AG09319 (cell line): ENCODE measurements at regions not wholly inside any gene's neighbourhood (a gene's known extent, or its start where the extent isn't known, plus 50 kb on each side); places are given as distances from the start of the nearest gene placed in this dataset.

Experiments used
- DNase-seq: peaks from one replicate; pipeline ENCODE4 v3.0.0-alpha.2; 2010; ENCODE audit warnings: low read depth; ENCODE audit errors: extremely low read depth
- CTCF ChIP-seq: IDR thresholded peaks from 2 replicates; pipeline ENCODE4 v1.5.1; 2011; ENCODE audit warnings: low read depth, mild to moderate bottlenecking, inconsistent platforms, low read length, moderate library complexity

- TF ChIP-seq CTCF = no peak
- no peak for DNase-seq
Measured at GRCh38 chr11:90756617-90757016, 533.8 kb upstream of the CHORDC1 start.

GRCh38 chr11:90753546-90753945 lies 530.7 kb upstream of the CHORDC1 start:
- no peak for DNase-seq
- no peak for TF ChIP-seq CTCF

DNA sequence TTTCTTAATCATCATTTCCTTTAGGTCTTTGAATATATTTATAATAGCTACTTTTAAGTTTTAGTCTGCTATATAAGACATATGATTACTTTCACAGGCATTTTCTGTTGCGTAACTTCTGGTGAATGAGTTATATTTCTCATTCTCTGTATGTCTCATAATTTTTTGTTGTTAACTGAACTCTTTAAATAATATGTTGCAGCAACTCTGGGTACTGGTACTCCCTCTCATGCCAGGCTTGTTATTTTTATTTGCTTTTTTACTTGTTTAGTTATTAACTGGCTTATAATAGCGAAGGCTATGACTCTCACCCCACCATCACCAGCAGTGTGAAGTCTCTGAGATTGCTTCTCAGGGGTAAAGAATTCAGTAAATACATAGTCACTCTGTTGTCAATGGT lies 524.2 kb upstream of the CHORDC1 start:
- TF ChIP-seq CTCF = no peak
- no peak for DNase-seq

DNA sequence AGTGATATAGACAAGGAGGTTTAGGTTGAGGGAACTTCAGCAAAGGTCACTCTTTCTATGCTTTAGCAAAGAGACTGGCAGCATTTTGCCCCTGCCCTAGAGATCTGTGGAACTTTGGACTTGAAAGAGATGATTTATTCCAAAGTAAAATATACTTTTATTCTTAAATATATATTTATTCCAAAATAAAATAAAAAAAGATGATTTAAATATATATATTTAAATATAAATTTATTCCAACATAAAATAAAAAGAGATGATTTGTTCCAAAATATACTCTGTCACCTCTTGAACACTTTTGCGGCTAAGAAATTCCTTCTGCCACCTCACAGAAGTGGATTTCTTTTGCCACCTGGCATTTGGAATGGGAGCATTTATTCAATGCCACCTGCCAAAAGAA lies 521.3 kb upstream of the CHORDC1 start:
- no peak for TF ChIP-seq CTCF
- no peak for DNase-seq

DNA sequence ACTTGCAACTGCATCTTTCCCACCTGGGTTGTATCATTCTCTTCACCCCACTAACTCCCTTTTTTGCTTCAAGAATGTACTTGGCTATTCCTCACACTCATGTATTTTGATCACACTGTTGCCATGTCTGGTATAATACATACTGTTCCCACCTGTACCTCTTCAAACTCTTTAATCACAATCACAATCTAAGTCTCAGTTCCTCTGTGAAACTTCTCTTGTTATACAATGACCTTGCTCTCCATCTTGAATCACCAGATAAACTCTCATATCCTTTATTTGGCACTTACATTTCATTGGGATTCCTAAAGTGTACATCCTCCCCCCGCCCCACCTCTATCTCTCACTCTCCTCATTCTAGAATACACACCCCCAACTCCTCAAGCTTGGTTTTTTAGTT lies 516.0 kb upstream of the CHORDC1 start:
- no peak for DNase-seq
- TF ChIP-seq CTCF = no peak

GRCh38 chr11:90737444-90738050 lies 514.7 kb upstream of the CHORDC1 start:
- DNase-seq = no peak
- no peak for TF ChIP-seq CTCF

DNA sequence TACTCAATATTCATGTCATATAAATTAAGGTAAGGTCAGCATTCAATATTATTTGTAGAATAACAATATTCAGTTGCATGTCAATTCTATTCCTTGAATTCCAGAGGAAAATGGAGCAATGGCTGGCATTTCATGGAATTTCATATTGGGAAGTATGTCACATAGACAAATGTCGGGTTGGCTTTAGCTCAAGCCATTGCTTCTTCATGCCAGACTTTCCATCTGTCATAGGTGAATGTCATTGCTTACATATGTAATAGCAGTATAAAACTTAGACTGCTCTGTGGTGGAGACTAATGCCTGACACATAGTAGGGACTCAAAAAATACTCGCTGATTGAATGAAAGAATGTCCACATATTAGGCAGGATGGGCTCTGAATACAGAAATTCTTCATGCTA lies 509.6 kb upstream of the CHORDC1 start:
- TF ChIP-seq CTCF = no peak
- DNase-seq = no peak
